ENCODE measurements at regions not wholly inside any gene's neighbourhood (a gene's known extent, or its start where the extent isn't known, plus 50 kb on each side); places are given as distances from the start of the nearest gene placed in this dataset.
"Not testable (repeated sequence)": the region's sequence is repeated elsewhere in the genome, so short reads cannot be mapped to it uniquely, and the experiment has no call there.

GRCh38 chr5:143659599-143660238, 152.2 kb upstream of the HMHB1 start:
- FAIRE-seq: no peak

- no peak for FAIRE-seq
Measured at GRCh38 chr5:143658956-143659355, 153.0 kb upstream of the HMHB1 start.

GRCh38 chr5:143657647-143658285, 154.2 kb upstream of the HMHB1 start:
- no peak for FAIRE-seq

- no peak for FAIRE-seq
Measured at GRCh38 chr5:143653766-143654282, 158.1 kb upstream of the HMHB1 start.

- FAIRE-seq: no peak
Measured at GRCh38 chr5:143653256-143653655, 158.7 kb upstream of the HMHB1 start.

- FAIRE-seq: no peak
Measured at GRCh38 chr5:143652108-143652700, 159.8 kb upstream of the HMHB1 start.

- no peak for FAIRE-seq
Measured at GRCh38 chr5:143649937-143650621, 161.9 kb upstream of the HMHB1 start.

GRCh38 chr5:143648696-143649095, 163.3 kb upstream of the HMHB1 start:
- FAIRE-seq: no peak

- no peak for FAIRE-seq
Measured at GRCh38 chr5:143646961-143647360, 165.0 kb upstream of the HMHB1 start.

GRCh38 chr5:143645356-143645755, 166.6 kb upstream of the HMHB1 start:
- FAIRE-seq: no peak

- FAIRE-seq: no peak
Measured at GRCh38 chr5:143644727-143645126, 167.2 kb upstream of the HMHB1 start.

GRCh38 chr5:143642791-143643190, 169.2 kb upstream of the HMHB1 start:
- FAIRE-seq: no peak

- no peak for FAIRE-seq
Measured at GRCh38 chr5:143641549-143642355, 170.2 kb upstream of the HMHB1 start.

GRCh38 chr5:143638654-143639053, 173.3 kb upstream of the HMHB1 start:
- no peak for FAIRE-seq

GRCh38 chr5:143636931-143637528, 174.9 kb upstream of the HMHB1 start:
- no peak for FAIRE-seq

GRCh38 chr5:143635888-143636287, 176.1 kb upstream of the HMHB1 start:
- FAIRE-seq: no peak

- no peak for FAIRE-seq
Measured at GRCh38 chr5:143635146-143635752, 176.7 kb upstream of the HMHB1 start.

GRCh38 chr5:143634689-143635088, 177.3 kb upstream of the HMHB1 start:
- FAIRE-seq: no peak

GRCh38 chr5:143629871-143630659, 181.9 kb upstream of the HMHB1 start:
- no peak for FAIRE-seq

GRCh38 chr5:143625048-143625447, 186.9 kb upstream of the HMHB1 start:
- not testable (repeated sequence) for FAIRE-seq

- FAIRE-seq: no peak
Measured at GRCh38 chr5:143624465-143624864, 187.5 kb upstream of the HMHB1 start.
